Panc1 (cell line): ENCODE measurements at regions not wholly inside any gene's neighbourhood (a gene's known extent, or its start where the extent isn't known, plus 50 kb on each side); places are given as distances from the start of the nearest gene placed in this dataset.

Source experiments
- POLR2AphosphoS5 ChIP-seq: IDR thresholded peaks from 2 replicates; pipeline ENCODE4 v1.6.1; 2012; ENCODE audit warnings: mild to moderate bottlenecking, low read depth, low read length, moderate library complexity
- TF ChIP-seq, protein P1 (sequence below): fragments of 450-650 bp; IDR thresholded peaks from 2 replicates; pipeline ENCODE4 v1.5.1; 2017; ENCODE audit warnings: mild to moderate bottlenecking

- TF ChIP-seq, protein P1, sequence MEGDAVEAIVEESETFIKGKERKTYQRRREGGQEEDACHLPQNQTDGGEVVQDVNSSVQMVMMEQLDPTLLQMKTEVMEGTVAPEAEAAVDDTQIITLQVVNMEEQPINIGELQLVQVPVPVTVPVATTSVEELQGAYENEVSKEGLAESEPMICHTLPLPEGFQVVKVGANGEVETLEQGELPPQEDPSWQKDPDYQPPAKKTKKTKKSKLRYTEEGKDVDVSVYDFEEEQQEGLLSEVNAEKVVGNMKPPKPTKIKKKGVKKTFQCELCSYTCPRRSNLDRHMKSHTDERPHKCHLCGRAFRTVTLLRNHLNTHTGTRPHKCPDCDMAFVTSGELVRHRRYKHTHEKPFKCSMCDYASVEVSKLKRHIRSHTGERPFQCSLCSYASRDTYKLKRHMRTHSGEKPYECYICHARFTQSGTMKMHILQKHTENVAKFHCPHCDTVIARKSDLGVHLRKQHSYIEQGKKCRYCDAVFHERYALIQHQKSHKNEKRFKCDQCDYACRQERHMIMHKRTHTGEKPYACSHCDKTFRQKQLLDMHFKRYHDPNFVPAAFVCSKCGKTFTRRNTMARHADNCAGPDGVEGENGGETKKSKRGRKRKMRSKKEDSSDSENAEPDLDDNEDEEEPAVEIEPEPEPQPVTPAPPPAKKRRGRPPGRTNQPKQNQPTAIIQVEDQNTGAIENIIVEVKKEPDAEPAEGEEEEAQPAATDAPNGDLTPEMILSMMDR: no peak
- TF ChIP-seq POLR2AphosphoS5: no peak
These were observed 211.6 kb upstream of the MAGI2 start for GRCh38 chr7:79664884-79665676.
